ENCODE measurements at regions not wholly inside any gene's neighbourhood (a gene's known extent, or its start where the extent isn't known, plus 50 kb on each side); places are given as distances from the start of the nearest gene placed in this dataset.

DNA sequence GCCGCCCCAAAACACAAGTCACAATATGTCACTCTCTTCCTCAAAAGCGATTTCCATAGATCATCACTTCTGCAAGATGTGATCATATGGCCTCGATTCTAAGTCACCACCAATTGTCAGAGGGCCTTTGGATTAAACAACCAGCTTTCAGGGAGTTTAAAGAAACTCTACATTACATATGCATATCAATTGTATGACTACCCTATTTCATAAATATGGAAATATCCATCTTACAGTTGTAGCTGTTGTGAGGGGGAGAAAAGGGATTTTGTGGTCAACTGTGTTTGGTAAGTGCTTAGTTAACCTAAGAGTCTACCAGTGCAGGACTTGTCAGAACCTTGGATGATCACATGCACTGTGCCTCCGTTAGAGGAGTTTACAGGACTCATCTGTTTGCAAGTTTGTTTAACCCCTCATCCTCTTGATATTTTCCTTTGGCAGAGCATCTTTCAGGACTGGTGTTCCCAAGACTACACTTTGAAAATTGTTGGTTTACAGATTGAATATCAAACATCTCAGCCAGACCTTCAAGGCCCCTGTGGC, 99.9 kb downstream of the CHST1 start:
- Histone ChIP-seq H3K4me3 (no peak overlapping the region), H3K9me3 (no peaks in the 10 kb centered on the region), H3K36me3 (no peaks in the 10 kb centered on the region), H3K4me1 (no peaks in the 10 kb centered on the region), H3K27ac (no peak overlapping the region), H3K27me3 (no peaks in the 10 kb centered on the region)
- TF ChIP-seq, protein P1, sequence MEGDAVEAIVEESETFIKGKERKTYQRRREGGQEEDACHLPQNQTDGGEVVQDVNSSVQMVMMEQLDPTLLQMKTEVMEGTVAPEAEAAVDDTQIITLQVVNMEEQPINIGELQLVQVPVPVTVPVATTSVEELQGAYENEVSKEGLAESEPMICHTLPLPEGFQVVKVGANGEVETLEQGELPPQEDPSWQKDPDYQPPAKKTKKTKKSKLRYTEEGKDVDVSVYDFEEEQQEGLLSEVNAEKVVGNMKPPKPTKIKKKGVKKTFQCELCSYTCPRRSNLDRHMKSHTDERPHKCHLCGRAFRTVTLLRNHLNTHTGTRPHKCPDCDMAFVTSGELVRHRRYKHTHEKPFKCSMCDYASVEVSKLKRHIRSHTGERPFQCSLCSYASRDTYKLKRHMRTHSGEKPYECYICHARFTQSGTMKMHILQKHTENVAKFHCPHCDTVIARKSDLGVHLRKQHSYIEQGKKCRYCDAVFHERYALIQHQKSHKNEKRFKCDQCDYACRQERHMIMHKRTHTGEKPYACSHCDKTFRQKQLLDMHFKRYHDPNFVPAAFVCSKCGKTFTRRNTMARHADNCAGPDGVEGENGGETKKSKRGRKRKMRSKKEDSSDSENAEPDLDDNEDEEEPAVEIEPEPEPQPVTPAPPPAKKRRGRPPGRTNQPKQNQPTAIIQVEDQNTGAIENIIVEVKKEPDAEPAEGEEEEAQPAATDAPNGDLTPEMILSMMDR (IDR thresholded peaks at IDR 0.05) = no peak
- DNase-seq = no peak
- intact Hi-C loops (cut with DNase I; ENCODE audit: low total_unique reads) = no loop called here

DNA sequence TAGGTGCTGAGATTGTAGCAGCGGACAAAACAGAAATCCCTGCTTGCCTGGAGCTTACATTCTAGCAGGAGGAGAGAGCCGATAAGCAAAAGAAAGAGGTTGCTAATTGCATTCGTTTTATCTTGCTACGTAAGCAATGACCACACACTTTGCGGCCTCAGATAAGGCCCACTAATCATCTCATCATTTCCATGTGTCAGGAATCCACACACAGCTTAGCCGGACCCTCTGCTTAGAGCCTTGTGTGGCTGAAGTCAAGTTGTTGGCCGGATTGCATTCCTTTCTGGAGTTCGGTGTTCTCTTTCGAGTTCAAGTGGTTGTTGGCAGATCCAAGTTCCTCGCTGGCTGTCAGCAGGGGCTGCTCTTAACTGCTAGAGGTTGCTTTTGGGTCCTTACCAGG, 101.6 kb downstream of the CHST1 start:
- no peaks in the 10 kb centered on the region for H3K36me3 ChIP-seq
- no peak for DNase-seq
- intact Hi-C loops (cut with DNase I; ENCODE audit: low total_unique reads) = no loop called here
- no peaks in the 10 kb centered on the region for H3K27me3 ChIP-seq
- H3K27ac ChIP-seq = no peak overlapping the region
- no peak for TF ChIP-seq POLR2A (IDR thresholded peaks at IDR 0.05)
- TF ChIP-seq, protein P1 (IDR thresholded peaks at IDR 0.05) = no peak
- H3K4me3 ChIP-seq = no peak overlapping the region
- H3K4me1 ChIP-seq = no peaks in the 10 kb centered on the region
- H3K9me3 ChIP-seq = no peaks in the 10 kb centered on the region

DNA sequence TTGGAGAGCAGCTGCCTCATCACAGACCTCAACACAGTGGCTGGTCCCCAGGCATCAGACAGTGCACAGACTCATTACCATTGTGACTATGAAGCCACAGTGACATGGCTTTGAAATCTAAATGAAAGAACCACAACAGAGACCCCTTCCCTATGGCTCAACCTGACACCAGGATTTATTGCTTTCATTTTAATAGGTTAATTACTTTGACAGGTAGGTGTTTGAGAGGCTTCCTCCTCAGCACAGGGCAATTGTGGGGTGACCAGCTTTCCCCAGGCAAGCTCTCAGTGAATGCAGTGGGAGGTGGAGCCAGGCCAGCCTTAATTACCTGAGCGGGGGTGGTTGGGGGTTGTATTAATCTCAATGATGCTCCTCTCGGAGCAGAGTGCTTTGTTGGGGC, 102.3 kb downstream of the CHST1 start:
- no peaks in the 10 kb centered on the region for H3K4me1 ChIP-seq
- DNase-seq = no peak
- H3K27me3 ChIP-seq = no peaks in the 10 kb centered on the region
- H3K36me3 ChIP-seq = no peaks in the 10 kb centered on the region
- no peaks in the 10 kb centered on the region for H3K9me3 ChIP-seq
- H3K27ac ChIP-seq = no peak overlapping the region
- no peak for TF ChIP-seq POLR2A (IDR thresholded peaks at IDR 0.05)
- TF ChIP-seq, protein P1 (IDR thresholded peaks at IDR 0.05) = no peak
- intact Hi-C loops (cut with DNase I; ENCODE audit: low total_unique reads) = no loop called here
- H3K4me3 ChIP-seq = no peak overlapping the region

DNA sequence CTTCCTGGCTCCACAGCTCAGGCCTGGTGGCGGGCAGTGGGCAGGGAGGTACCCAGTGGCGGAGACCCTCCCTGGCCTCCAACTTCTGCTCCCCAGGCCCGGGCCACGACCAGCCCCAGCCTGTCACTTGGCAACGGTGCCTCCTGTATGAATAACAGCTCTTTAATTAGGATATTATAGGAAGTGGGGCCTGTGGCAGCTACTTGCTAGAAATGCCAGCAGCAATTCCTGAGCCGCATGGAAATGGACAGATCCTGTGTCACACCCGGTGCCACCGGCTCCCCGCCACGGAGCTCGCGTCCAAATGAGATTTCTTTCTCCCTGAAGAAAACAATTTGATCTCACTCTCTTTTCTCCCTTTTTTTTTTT, 104.5 kb downstream of the CHST1 start:
- H3K4me1 ChIP-seq = no peaks in the 10 kb centered on the region
- H3K4me3 ChIP-seq = no peak overlapping the region
- intact Hi-C loops (cut with DNase I; ENCODE audit: low total_unique reads) = no loop called here
- TF ChIP-seq, protein P1 (IDR thresholded peaks at IDR 0.05) = no peak
- TF ChIP-seq POLR2A (IDR thresholded peaks at IDR 0.05) = no peak
- H3K36me3 ChIP-seq = no peaks in the 10 kb centered on the region
- no peaks in the 10 kb centered on the region for H3K9me3 ChIP-seq
- no peaks in the 10 kb centered on the region for H3K27me3 ChIP-seq
- H3K27ac ChIP-seq = no peak overlapping the region
- no peak for DNase-seq

DNA sequence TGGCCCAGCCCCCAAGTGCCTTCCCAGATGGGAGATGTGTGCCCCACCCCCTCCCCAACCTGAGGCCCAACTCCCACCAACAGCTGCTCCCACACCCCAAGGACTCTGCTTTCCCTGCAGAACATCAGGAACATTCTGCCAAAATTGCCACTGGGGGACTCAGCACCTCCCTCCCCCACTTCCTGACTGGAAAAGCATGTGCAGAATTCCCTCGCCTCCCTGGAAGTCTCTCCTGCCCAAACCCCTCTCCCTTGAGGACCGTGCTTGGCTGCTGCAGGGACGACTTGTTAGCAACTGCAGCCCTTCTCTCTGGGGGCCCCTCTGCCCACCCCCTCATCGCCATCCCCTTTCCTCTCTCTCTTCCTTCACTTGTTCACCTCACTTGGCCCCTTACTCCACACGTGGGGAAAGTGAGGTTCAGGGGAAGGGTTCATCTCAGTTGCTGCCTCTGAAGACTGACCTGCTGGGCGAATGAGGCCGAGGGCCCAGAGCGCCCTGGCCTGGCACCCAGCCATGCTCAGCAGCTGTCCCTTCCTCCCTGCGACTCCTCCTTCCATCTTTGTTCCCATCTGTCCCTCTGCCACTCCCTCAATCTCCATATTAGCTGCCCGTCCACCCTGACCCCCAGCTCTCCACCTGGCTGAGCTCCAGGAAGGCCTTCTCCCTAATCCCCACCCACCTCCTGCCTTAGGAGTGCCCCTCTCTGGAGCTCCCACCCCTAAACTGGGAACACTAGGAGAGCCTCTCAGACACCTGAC, 105.1 kb downstream of the CHST1 start:
- intact Hi-C loops (cut with DNase I; ENCODE audit: low total_unique reads) = no loop called here
- H3K4me3 ChIP-seq = no peak overlapping the region
- H3K27me3 ChIP-seq = no peaks in the 10 kb centered on the region
- H3K27ac ChIP-seq = no peak overlapping the region
- TF ChIP-seq, protein P1 (IDR thresholded peaks at IDR 0.05) = no peak
- TF ChIP-seq POLR2A (IDR thresholded peaks at IDR 0.05) = no peak
- no peak for DNase-seq
- no peaks in the 10 kb centered on the region for H3K36me3 ChIP-seq
- no peaks in the 10 kb centered on the region for H3K9me3 ChIP-seq
- H3K4me1 ChIP-seq = no peaks in the 10 kb centered on the region

Data from uterus (tissue), 3 donors.